Cardiac muscle cell (in vitro differentiated cells and primary cell): ENCODE measurements at regions not wholly inside any gene's neighbourhood (a gene's known extent, or its start where the extent isn't known, plus 50 kb on each side); places are given as distances from the start of the nearest gene placed in this dataset.

Source experiments
- DNase-seq, 2 donors: peaks; one replicate each; pipeline versions ENCODE4 v3.0.0 to v3.0.0-alpha.2; 2010 to 2017; ENCODE audit warnings: low read depth in 1 of 2, low spot score in 1 of 2
- H3K27ac ChIP-seq: fragments of 200-600 bp; sonication (generic); 2 replicates; pipeline ENCODE4 v1.5.1; 2016
- H3K27me3 ChIP-seq: fragments of 200-600 bp; sonication (generic); 2 replicates; pipeline ENCODE4 v1.6.0; 2016; ENCODE audit warnings: control low read depth
- H3K36me3 ChIP-seq: fragments of 200-600 bp; sonication (generic); 2 replicates; pipeline ENCODE4 v1.5.1; 2016; ENCODE audit warnings: control low read depth
- H3K4me1 ChIP-seq: fragments of 200-600 bp; sonication (generic); 2 replicates; pipeline ENCODE4 v1.8.1; 2017; ENCODE audit warnings: low read depth, mild to moderate bottlenecking, mixed run types
- H3K4me3 ChIP-seq: fragments of 200-600 bp; sonication (generic); 2 replicates; pipeline ENCODE4 v1.5.1; 2016; ENCODE audit warnings: mild to moderate bottlenecking
- H3K9me3 ChIP-seq: fragments of 200-600 bp; sonication (generic); 2 replicates; pipeline ENCODE4 v1.5.1; 2017; ENCODE audit warnings: low read depth, mild to moderate bottlenecking, control low read depth
- TF ChIP-seq, protein P1 (sequence below): IDR thresholded peaks from 2 replicates; pipeline ENCODE4 v1.5.1; 2012; ENCODE audit warnings: low read depth, mild to moderate bottlenecking, low read length

DNA sequence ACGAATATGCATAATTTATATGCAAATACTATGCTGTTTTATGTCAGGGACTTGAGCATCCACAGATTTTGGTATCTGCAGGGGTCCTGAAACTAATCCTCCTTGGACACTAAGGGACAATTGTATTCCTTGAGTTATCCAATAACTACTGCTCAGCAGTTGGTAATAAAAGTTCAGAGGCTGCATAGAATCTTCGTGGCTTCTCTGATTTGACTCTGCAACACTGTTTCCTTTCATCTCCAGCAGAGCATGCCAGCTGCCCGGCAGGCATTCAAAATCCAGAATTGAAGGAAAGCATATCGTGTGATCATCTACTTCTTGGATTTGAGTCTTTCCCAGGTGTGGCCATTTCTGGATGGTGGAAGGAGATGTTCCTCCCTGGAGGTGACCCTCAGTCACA lies 64.5 kb upstream of the MRI1 start:
- Histone ChIP-seq H3K27me3 (no peaks in the 10 kb centered on the region), H3K36me3 (no peaks in the 10 kb centered on the region), H3K9me3 (no peaks in the 10 kb centered on the region), H3K4me1 (peaks cover 8% of the 10 kb centered on the region), H3K4me3 (no peak overlapping the region), H3K27ac (no peak overlapping the region)
- no peak for DNase-seq
- TF ChIP-seq, protein P1, sequence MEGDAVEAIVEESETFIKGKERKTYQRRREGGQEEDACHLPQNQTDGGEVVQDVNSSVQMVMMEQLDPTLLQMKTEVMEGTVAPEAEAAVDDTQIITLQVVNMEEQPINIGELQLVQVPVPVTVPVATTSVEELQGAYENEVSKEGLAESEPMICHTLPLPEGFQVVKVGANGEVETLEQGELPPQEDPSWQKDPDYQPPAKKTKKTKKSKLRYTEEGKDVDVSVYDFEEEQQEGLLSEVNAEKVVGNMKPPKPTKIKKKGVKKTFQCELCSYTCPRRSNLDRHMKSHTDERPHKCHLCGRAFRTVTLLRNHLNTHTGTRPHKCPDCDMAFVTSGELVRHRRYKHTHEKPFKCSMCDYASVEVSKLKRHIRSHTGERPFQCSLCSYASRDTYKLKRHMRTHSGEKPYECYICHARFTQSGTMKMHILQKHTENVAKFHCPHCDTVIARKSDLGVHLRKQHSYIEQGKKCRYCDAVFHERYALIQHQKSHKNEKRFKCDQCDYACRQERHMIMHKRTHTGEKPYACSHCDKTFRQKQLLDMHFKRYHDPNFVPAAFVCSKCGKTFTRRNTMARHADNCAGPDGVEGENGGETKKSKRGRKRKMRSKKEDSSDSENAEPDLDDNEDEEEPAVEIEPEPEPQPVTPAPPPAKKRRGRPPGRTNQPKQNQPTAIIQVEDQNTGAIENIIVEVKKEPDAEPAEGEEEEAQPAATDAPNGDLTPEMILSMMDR = no peak

DNA sequence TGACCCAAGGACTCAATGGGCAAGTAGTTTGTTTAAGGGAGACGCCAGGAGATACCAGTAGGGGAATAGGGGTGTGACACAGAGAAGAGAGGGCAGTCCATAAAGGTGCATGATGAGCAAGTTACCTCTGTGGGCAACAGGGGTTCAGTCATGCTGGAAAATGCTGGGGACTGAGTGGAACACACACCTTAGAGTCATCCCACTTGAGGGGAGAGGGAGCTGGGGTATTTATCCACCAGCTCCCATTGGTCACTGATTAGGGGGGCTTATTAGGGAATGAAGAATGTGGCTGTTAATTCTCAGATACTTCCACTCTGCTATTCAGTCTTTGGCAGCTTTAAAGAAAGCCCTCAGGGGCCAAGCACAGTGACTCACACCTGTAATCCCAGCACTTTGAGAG lies 67.5 kb upstream of the MRI1 start:
- DNase-seq = no peak
- H3K9me3 ChIP-seq = no peaks in the 10 kb centered on the region
- peaks cover 1% of the 10 kb centered on the region for H3K27me3 ChIP-seq
- H3K27ac ChIP-seq = no peak overlapping the region
- peaks cover 8% of the 10 kb centered on the region for H3K4me1 ChIP-seq
- H3K36me3 ChIP-seq = no peaks in the 10 kb centered on the region
- H3K4me3 ChIP-seq = no peak overlapping the region
- TF ChIP-seq, protein P1 = no peak

DNA sequence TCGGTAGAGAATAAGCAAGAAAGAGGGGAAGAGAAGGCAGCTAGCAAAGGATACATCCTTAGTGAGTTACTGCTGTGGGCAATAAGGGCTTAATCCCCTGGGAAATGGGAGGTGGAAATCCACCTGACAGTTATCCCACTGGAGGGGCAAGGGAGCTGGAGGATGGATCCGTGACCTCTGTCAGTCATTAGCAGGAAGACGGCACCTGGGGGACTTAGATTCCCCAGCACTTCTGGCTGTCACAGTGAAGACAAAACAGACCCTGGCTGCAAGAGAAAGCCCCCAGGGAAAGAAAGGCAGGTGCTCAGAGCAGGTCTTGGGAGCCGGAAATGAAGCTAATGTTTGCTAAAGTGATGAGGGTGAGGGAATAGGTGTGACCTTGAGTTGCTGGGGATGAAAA lies 70.4 kb upstream of the MRI1 start:
- Histone ChIP-seq H3K27me3 (peaks cover 6% of the 10 kb centered on the region), H3K4me1 (no peaks in the 10 kb centered on the region), H3K9me3 (no peaks in the 10 kb centered on the region), H3K27ac (no peak overlapping the region), H3K36me3 (no peaks in the 10 kb centered on the region), H3K4me3 (no peak overlapping the region)
- no peak for DNase-seq
- TF ChIP-seq, protein P1 = no peak

DNA sequence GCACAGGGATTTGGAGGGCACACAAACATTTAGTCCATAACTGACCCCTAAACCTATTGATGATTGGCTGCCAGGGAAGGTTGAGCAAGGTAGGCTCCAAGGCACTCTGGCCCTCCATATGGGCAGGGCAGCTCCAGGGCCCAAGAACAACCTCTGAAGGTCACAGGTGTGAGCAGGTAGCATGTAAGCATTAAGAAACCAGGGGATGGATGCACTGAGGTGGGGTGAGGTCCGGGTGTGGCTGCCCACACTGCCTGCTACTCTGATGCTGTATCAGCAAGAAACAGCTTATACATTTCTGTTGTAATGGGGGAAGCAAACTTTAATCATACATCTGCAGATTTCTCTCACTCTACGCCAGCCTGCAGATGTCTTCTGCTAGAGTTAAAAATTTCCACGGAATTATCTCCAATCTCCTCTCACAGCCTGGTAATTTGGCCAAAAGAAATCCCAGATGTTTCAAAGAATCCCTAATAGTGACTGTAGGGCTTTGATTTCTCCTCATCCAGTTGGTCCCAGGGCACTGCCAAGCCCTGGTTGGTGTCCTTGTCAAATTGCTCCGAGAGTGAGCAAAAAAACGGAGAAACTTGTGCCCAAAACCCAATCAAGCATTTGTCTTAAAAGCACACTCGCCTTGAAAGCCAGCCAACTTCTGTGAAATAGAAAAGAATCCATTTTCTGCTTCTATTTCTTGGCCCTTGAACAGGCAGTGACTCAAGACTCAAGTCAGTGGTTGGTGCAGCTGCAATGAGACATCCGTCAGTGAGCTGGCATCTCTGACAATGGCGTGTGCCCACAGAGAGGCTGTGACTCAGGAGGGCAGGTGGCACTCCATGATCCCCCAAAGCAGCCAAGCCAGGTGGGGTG lies 72.5 kb upstream of the MRI1 start:
- DNase-seq = peak in 1 of 2 donors; percentile 29
- Histone ChIP-seq H3K27me3 (peaks cover 6% of the 10 kb centered on the region), H3K4me1 (no peaks in the 10 kb centered on the region), H3K9me3 (no peaks in the 10 kb centered on the region), H3K4me3 (no peak overlapping the region), H3K36me3 (no peaks in the 10 kb centered on the region), H3K27ac (no peak overlapping the region)
- TF ChIP-seq, protein P1 = no peak

DNA sequence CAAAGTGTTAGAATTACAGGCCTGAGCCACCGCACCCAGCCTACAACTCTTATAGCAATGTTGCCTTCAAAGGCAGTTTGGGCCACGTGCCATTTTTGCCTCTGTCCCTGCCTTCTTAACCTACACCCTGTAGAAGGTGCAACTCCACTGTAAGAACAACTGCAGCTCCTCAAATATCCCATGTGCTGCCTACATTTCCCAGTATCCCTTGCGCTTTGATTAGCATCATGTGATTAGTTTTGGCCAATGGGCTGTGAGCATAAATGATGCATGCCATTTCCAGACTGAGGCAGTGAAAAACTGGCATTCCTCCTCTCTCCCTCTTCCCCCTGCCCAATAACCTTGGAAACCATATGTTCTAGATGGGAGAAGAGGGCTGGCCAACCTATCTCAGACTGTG lies 75.2 kb upstream of the MRI1 start:
- H3K36me3 ChIP-seq = no peaks in the 10 kb centered on the region

More for the DNA sequence above, 75.2 kb upstream of the MRI1 start:
- H3K4me3 ChIP-seq = no peak overlapping the region
- no peaks in the 10 kb centered on the region for H3K9me3 ChIP-seq
- TF ChIP-seq, protein P1 = no peak
- H3K27me3 ChIP-seq = peaks cover 6% of the 10 kb centered on the region
- H3K4me1 ChIP-seq = peaks cover 4% of the 10 kb centered on the region
- DNase-seq = peak; percentile 20 to 41
- no peak overlapping the region for H3K27ac ChIP-seq
